A549 (cell line): ENCODE measurements at regions not wholly inside any gene's neighbourhood (a gene's known extent, or its start where the extent isn't known, plus 50 kb on each side); places are given as distances from the start of the nearest gene placed in this dataset.

ENCODE experiments used
- HOXB13 ChIP-seq: fragments of 250-450 bp; sonication (Bioruptor Pico); IDR thresholded peaks from 2 replicates; pipeline ENCODE4 v1.5.0; 2020; ENCODE audit warnings: low read depth, mild to moderate bottlenecking, moderate library complexity
- KDM1A ChIP-seq: fragments of 200-600 bp; sonication (generic); IDR thresholded peaks from 2 replicates; pipeline ENCODE4 v1.6.1; 2016; ENCODE audit warnings: low read depth, mild to moderate bottlenecking
- TF ChIP-seq, protein P1 (sequence below): fragments of >200 bp; sonication (Bioruptor Twin); formaldehyde crosslinking; IDR thresholded peaks from 3 replicates; pipeline ENCODE4 v1.5.1; 2016

DNA sequence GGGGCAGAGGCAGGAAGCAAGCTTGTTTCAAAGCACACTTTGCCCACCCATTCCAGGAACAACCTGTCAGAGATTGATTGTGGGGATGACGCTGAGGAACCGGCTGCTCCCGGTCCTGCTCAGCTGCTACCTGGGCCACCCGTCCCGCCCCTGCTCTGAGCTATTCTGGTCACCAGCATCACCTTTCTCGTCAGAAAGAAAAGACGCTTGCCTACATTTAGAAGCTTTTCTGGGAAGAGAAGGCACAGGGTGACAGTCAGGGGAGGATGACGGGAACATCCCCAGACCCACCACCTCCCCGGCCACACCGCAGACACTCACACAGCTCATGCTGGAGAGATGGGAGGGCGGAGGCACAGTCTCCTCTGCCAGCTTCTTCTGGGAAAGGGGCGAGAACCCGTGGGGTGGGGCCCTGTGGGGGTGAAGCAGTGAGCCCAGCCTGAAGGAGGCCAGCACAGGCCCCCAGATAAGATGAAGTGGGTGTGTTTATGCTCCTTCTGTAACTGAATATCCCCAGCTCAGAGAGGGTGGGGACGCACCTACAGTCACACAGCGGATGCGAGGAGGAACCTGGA lies 81.8 kb downstream of the CPZ start:
- TF ChIP-seq, protein P1, sequence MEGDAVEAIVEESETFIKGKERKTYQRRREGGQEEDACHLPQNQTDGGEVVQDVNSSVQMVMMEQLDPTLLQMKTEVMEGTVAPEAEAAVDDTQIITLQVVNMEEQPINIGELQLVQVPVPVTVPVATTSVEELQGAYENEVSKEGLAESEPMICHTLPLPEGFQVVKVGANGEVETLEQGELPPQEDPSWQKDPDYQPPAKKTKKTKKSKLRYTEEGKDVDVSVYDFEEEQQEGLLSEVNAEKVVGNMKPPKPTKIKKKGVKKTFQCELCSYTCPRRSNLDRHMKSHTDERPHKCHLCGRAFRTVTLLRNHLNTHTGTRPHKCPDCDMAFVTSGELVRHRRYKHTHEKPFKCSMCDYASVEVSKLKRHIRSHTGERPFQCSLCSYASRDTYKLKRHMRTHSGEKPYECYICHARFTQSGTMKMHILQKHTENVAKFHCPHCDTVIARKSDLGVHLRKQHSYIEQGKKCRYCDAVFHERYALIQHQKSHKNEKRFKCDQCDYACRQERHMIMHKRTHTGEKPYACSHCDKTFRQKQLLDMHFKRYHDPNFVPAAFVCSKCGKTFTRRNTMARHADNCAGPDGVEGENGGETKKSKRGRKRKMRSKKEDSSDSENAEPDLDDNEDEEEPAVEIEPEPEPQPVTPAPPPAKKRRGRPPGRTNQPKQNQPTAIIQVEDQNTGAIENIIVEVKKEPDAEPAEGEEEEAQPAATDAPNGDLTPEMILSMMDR = no peak
- TF ChIP-seq KDM1A = no peak
- TF ChIP-seq HOXB13 (CRISPR knock-in tag) = no peak
